ENCODE measurements at regions not wholly inside any gene's neighbourhood (a gene's known extent, or its start where the extent isn't known, plus 50 kb on each side); places are given as distances from the start of the nearest gene placed in this dataset.

DNA sequence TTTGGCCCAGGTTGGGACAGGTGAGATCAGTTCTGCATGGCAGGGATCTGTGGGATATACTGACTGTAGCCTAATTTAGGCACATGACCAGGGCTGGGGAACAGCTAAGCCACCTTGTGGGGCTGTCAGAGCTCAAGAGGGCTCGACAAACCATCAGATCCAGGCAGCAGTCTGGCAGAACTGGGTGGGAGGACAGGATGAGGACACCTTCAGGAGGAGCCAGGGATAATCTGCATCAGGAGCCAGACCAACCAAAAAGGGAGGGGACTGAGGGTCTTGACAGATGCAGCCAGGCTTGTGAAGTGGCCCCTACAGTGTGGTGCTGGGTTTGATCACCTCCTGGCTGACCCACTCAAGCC is 123.4 kb downstream of the MAFB start:
- TF ChIP-seq, protein P1, sequence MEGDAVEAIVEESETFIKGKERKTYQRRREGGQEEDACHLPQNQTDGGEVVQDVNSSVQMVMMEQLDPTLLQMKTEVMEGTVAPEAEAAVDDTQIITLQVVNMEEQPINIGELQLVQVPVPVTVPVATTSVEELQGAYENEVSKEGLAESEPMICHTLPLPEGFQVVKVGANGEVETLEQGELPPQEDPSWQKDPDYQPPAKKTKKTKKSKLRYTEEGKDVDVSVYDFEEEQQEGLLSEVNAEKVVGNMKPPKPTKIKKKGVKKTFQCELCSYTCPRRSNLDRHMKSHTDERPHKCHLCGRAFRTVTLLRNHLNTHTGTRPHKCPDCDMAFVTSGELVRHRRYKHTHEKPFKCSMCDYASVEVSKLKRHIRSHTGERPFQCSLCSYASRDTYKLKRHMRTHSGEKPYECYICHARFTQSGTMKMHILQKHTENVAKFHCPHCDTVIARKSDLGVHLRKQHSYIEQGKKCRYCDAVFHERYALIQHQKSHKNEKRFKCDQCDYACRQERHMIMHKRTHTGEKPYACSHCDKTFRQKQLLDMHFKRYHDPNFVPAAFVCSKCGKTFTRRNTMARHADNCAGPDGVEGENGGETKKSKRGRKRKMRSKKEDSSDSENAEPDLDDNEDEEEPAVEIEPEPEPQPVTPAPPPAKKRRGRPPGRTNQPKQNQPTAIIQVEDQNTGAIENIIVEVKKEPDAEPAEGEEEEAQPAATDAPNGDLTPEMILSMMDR (IDR thresholded peaks at IDR 0.05; ENCODE audit: low read depth, low read length), result no peak
- TF ChIP-seq EZH2phosphoT487 (IDR thresholded peaks at IDR 0.05; ENCODE audit: low read depth), result no peak
